M059J (cell line): ENCODE measurements at regions not wholly inside any gene's neighbourhood (a gene's known extent, or its start where the extent isn't known, plus 50 kb on each side); places are given as distances from the start of the nearest gene placed in this dataset.
"Not testable (repeated sequence)": the region's sequence is repeated elsewhere in the genome, so short reads cannot be mapped to it uniquely, and the experiment has no call there.

Source experiments
- DNase-seq: peaks from one replicate; pipeline ENCODE4 v3.0.0-alpha.2; 2012; ENCODE audit warnings: low read depth

DNA sequence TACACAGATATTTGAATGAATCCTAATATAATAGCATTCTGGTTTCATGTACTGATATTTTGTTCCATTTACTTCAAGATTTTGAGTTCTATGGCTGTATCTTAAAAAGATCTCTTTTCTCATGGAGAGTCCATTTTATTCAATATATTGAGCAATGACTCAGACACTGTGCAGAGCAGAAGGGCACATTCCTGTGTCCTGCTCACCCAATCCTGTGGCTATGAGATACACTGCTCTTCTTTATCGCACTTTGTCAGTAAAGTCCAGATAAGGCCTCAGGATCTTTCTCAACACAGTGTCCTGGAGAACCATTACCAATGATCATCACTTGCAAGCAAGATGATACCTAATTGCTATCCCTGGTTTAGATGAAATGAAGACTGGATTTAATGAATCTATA is 155.0 kb downstream of the CYSLTR2 start:
- DNase-seq, result peak; percentile 52

GRCh38 chr13:48810013-48810412 is 156.3 kb downstream of the CYSLTR2 start:
- no peak for DNase-seq

DNA sequence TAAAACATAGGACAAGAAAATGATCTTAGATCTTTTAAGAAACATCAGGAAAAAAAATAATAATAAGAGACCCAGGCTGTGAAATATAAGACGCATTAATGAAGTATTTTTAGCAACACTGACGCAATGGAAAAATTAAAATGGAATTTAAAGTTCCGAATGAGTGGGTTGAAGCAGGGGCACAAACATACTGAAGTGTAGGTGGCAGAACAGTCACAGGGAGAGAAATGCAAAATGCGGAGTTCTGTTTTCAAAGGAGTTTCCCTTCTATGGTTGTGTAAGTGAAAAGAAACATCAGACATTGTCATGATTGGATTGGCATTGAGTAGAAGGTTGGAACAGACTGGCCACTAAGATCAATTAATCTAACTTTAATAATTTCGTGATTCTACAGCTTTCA is 159.8 kb downstream of the CYSLTR2 start:
- no peak for DNase-seq

DNA sequence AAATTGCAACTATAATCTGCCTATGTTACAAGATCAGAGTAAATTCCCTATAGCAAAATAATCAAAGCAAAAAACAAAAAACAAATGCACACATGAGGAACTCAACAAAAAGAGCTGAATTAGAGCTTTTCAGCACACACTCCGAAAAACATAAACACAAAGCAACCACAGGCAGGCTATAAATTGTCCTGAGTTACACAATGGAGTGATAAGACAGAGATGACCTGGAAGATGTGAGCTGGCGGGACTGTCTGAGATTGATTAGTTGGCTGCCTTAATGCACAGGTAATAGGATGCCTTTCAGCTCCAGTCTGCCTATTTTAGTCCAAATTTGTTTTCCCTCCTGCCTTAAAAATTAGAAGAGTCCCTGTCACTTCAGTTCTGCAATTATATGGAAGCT is 159.0 kb upstream of the FNDC3A start:
- peak; percentile 49 for DNase-seq

- DNase-seq, result peak; percentile 24
These were observed 158.4 kb upstream of the FNDC3A start for GRCh38 chr13:48817166-48817802.

DNA sequence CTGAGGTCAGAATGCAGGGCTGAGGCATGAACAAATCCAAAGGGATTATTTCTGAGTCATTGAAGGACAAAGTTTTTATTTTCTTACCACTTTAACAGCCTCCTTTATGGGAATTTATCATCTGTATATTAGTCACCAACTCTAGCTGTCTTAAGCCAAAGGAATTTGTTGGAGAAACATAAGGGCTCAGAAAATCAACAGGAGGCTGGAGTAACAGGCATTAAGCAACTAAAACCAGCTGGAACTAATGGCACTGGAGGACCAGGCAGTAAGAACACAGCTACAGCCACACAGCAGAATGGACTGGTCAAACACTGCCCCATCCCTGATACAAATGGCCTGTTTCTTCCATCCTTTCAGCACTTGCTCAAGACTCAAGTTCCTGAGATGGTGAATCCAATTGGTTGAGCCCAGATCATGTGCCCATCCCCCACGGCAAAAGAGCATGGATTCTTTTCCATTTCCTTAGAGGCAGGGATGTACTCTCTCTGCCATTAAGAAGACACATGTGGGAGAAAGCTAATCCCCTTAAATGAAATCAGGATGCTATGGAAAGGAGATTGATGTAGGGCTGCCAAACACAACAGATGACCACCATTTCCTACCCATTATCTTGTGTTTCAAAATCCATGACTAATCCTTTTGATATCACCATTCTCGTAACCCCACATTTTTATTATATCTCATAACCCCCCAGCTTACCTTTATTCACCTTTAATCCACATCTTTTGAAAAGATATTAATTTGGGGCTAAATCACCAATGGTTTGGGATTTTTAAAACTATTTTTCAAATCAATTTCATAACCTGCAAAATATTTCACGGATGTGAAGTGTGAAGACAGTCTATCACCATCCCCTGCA is 157.0 kb upstream of the FNDC3A start:
- DNase-seq, result peak; percentile 91

GRCh38 chr13:48819376-48819775 is 156.3 kb upstream of the FNDC3A start:
- DNase-seq, result no peak

- no peak for DNase-seq
These were observed 155.8 kb upstream of the FNDC3A start for GRCh38 chr13:48819899-48820298.

GRCh38 chr13:48823526-48823925 is 152.2 kb upstream of the FNDC3A start:
- not testable (repeated sequence) for DNase-seq

- no peak for DNase-seq
These were observed 149.7 kb upstream of the FNDC3A start for GRCh38 chr13:48826039-48826438.

- DNase-seq, result not testable (repeated sequence)
These were observed 148.7 kb upstream of the FNDC3A start for GRCh38 chr13:48826922-48827454.

DNA sequence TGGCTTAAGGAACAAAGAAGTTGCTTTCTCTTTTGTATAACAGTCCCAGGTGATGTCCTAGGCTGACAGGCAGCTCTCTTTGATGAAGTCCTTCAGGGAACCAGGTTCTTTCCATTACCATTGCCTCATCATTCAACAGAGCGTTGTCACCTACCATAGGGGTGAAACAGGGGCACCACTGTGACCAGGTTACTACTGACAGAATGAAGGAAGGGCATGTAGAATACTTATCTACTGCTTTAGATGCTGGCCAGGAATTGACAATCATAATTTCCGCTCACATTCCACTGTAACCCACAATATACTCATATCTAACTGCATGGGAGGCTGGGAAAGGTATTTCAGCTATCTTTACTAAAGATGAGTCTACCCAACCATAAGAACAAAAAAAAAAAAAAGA is 148.0 kb upstream of the FNDC3A start:
- DNase-seq, result no peak

- DNase-seq, result peak; percentile 80
These were observed 146.7 kb upstream of the FNDC3A start for GRCh38 chr13:48828962-48829411.

DNA sequence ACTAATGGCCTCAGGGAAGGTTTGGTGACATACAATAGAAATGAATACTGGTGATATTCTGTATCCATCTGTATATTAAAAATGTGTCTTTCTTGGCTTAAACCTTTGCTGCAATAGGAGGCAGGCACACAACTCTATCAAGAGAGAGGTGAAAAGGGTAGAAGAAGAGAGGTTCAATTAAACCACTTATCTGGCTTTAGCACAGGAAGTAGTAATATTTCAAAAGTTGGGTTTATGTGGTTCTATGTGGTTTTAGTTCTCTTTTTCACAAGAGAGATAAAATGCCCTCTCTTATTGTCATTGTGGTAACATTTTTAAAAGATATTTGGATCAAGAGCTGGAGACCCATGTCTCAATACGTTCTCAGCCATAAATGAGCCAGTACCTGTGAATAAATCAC is 146.2 kb upstream of the FNDC3A start:
- DNase-seq, result no peak

DNA sequence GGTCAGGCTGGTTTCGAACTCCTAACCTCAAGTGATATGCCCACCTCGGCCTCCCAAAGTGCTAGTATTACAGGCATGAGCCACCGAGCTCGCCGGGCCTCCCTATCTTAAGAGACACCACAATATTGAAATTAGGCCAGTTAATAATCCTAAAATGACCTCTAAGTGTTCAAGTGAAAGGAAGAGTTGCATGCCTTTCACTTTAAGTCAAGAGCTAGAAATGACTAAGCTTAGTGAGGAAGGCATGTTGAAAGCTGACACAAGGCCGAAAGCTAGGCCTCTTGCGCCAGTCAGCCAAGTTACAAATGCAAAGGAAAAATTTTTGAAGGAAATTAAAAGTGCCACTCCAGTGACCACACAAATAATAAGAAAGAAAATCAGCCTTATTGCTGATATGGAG is 144.5 kb upstream of the FNDC3A start:
- no peak for DNase-seq

GRCh38 chr13:48833412-48833811 is 142.3 kb upstream of the FNDC3A start:
- no peak for DNase-seq

DNA sequence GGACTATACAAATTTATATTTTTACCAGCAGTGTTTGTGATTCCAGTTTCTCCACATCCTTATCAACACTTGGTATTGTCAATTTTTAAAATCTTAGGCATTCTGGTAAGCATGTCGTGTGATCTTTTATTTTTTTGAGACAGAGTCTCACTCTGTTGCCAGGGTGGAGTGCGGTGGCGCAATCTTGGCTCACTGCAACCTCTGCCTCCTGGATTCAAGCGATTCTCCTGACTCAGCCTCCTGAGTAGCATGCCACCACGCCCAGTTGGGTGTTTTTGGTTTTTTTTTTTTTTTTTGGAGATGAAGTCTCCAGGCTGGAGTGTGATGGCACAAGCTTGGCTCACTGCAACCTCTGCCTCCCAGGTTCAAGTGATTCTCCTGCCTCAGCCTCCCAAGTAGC is 140.4 kb upstream of the FNDC3A start:
- DNase-seq, result not testable (repeated sequence)

GRCh38 chr13:48838193-48838973 is 137.3 kb upstream of the FNDC3A start:
- peak; percentile 43 for DNase-seq

- no peak for DNase-seq
These were observed 136.5 kb upstream of the FNDC3A start for GRCh38 chr13:48839171-48839570.

DNA sequence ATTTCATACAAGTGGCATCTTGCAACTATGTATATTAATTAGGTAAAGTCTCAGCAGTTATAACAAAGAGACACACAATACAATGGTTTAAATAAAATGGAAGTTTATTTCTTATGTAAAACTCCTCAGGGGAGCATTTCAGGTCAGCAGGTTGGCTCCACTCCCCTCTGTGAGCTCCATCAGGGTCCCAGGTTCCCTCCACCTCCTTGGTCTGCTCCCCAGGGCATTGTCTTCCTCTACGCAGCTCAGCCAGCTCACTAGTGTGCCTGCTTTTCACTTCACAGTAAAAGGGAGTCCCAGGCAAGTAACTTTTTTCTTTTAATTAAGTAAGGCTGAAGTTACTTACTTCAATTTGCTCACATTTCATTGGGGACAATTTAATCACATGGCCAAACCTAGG is 135.3 kb upstream of the FNDC3A start:
- no peak for DNase-seq

- no peak for DNase-seq
These were observed 133.4 kb upstream of the FNDC3A start for GRCh38 chr13:48842316-48842715.
